IMR-90 (cell line): ENCODE measurements at regions not wholly inside any gene's neighbourhood (a gene's known extent, or its start where the extent isn't known, plus 50 kb on each side); places are given as distances from the start of the nearest gene placed in this dataset.

Experiments used
- ATAC-seq: fragments of 200-7000 bp; cut with Tn5 transposase; 2 replicates; pipeline ENCODE4 v1.9.1; 2020; ENCODE audit warnings: low read depth, mild to moderate bottlenecking, moderate library complexity
- BruUV-seq: library from RNA; stranded (reverse); fragments of 400-500 nt; replicated peaks from 2 replicates; lab custom pipeline; 2021; lab: Mats Ljungman, UMichigan
- CTCF ChIA-PET: fragments of 300-600 bp; formaldehyde crosslinking; extraction: SDS; loops from one replicate; lab custom pipeline; 2021; ENCODE audit warnings: antibody characterized with exemption; lab: Yijun Ruan, JAX
- POLR2A ChIA-PET: fragments of 300-600 bp; sonication (Branson Sonifier 250); formaldehyde crosslinking; loops from one replicate; lab custom pipeline; 2022; ENCODE audit warnings: antibody characterized with exemption; ENCODE audit not compliant: unreplicated experiment; lab: Charles Lee
- DNase-seq: peaks from one replicate; pipeline ENCODE4 v3.0.0; 2013
- H2AFZ ChIP-seq: replicated peaks from 2 replicates; pipeline ENCODE3; 2013; ENCODE audit warnings: low read length, mild to moderate bottlenecking; ENCODE audit not compliant: poor library complexity
- H2AK5ac ChIP-seq: 2 replicates; pipeline ENCODE4 v1.6.1; 2013; ENCODE audit warnings: low read depth, low read length, inconsistent platforms
- H2AK9ac ChIP-seq: replicated peaks from 2 replicates; pipeline ENCODE3; 2013; ENCODE audit warnings: mild to moderate bottlenecking, low read depth, low read length, moderate library complexity; ENCODE audit not compliant: poor library complexity
- H2BK120ac ChIP-seq: 2 replicates; pipeline ENCODE4 v1.6.1; 2013; ENCODE audit warnings: low read depth, low read length, inconsistent platforms
- H2BK15ac ChIP-seq: 3 replicates; pipeline ENCODE4 v1.6.1; 2013; ENCODE audit warnings: low read depth, low read length, inconsistent platforms
- H2BK20ac ChIP-seq: 2 replicates; pipeline ENCODE4 v1.6.1; 2013; ENCODE audit warnings: low read depth, mild to moderate bottlenecking, inconsistent platforms, low read length, moderate library complexity
- H2BK5ac ChIP-seq: 2 replicates; pipeline ENCODE4 v1.6.1; 2013; ENCODE audit warnings: mild to moderate bottlenecking, low read depth, low read length, inconsistent platforms; ENCODE audit not compliant: poor library complexity, severe bottlenecking
- H3K14ac ChIP-seq: replicated peaks from 2 replicates; pipeline ENCODE4 v1.6.1; 2013; ENCODE audit warnings: low read depth, low read length, inconsistent platforms
- H3K18ac ChIP-seq: 2 replicates; pipeline ENCODE4 v1.6.1; 2013; ENCODE audit warnings: low read depth, low read length, control low read depth
- H3K23ac ChIP-seq: 2 replicates; pipeline ENCODE4 v1.6.1; 2013; ENCODE audit warnings: low read depth, low read length, inconsistent platforms
- H3K27ac ChIP-seq: 2 replicates; pipeline ENCODE4 v1.5.1; 2013; ENCODE audit warnings: mild to moderate bottlenecking, control low read depth, low read length; ENCODE audit not compliant: insufficient read depth
- H3K27me3 ChIP-seq: 2 replicates; pipeline ENCODE4 v1.6.1; 2013; ENCODE audit warnings: low read length; ENCODE audit not compliant: control insufficient read depth, insufficient read depth
- H3K36me3 ChIP-seq: 2 replicates; pipeline ENCODE4 v1.6.1; 2013; ENCODE audit warnings: low read length, mixed read lengths; ENCODE audit not compliant: control insufficient read depth, insufficient read depth
- H3K4ac ChIP-seq: 2 replicates; pipeline ENCODE4 v1.6.1; 2013; ENCODE audit warnings: low read depth, low read length, inconsistent platforms
- H3K4me1 ChIP-seq: 2 replicates; pipeline ENCODE4 v1.6.1; 2013; ENCODE audit warnings: low read length, mixed read lengths; ENCODE audit not compliant: control insufficient read depth, insufficient read depth
- H3K4me2 ChIP-seq: 2 replicates; pipeline ENCODE4 v1.6.1; 2013; ENCODE audit warnings: low read depth, mild to moderate bottlenecking, control low read depth, low read length, moderate library complexity
- H3K4me3 ChIP-seq: 2 replicates; pipeline ENCODE4 v1.5.1; 2013; ENCODE audit warnings: low read depth, mild to moderate bottlenecking, control low read depth, low read length, moderate library complexity; ENCODE audit not compliant: insufficient read depth
- H3K56ac ChIP-seq: 2 replicates; pipeline ENCODE4 v1.6.1; 2013; ENCODE audit warnings: low read length, inconsistent platforms; ENCODE audit not compliant: insufficient read depth; ENCODE audit errors: extremely low read depth
- H3K79me1 ChIP-seq, 2 experiments: 2 replicates each; pipeline ENCODE4 v1.6.1; 2013; ENCODE audit warnings: low read length in 2 of 2, inconsistent platforms in 1 of 2, low read depth in 1 of 2
- H3K9ac ChIP-seq: 2 replicates; pipeline ENCODE4 v1.6.1; 2013; ENCODE audit warnings: low read depth, low read length, control low read depth
- H3K9me1 ChIP-seq: 2 replicates; pipeline ENCODE4 v1.6.1; 2013; ENCODE audit warnings: low read length, inconsistent platforms; ENCODE audit not compliant: insufficient read depth
- H3K9me3 ChIP-seq: 2 replicates; pipeline ENCODE4 v1.6.1; 2013; ENCODE audit warnings: low read length; ENCODE audit not compliant: control insufficient read depth, insufficient read depth
- H4K20me1 ChIP-seq: 2 replicates; pipeline ENCODE4 v1.6.1; 2013; ENCODE audit warnings: low read length, inconsistent platforms; ENCODE audit not compliant: insufficient read depth
- H4K5ac ChIP-seq: 2 replicates; pipeline ENCODE4 v1.6.1; 2013; ENCODE audit warnings: mild to moderate bottlenecking, low read depth, low read length, control low read depth
- H4K8ac ChIP-seq, 2 experiments: 2 replicates each; pipeline ENCODE4 v1.6.1; 2013; ENCODE audit warnings: low read depth in 2 of 2, low read length in 2 of 2, control low read depth in 1 of 2, inconsistent platforms in 1 of 2
- H4K91ac ChIP-seq: 2 replicates; pipeline ENCODE4 v1.6.1; 2013; ENCODE audit warnings: low read depth, low read length, inconsistent platforms; ENCODE audit not compliant: insufficient read depth
- BHLHE40 ChIP-seq: fragments of 150-350 bp; IDR thresholded peaks from 2 replicates; pipeline ENCODE4 v1.6.1; 2016; ENCODE audit warnings: mild to moderate bottlenecking, low read depth, low read length
- CEBPB ChIP-seq: IDR thresholded peaks from 2 replicates; pipeline ENCODE4 v1.6.1; 2012; ENCODE audit warnings: low read depth, low read length, improper control_type of control experiment
- CHD1 ChIP-seq: IDR thresholded peaks from 2 replicates; pipeline ENCODE4 v1.6.1; 2012; ENCODE audit warnings: low read depth, low read length, improper control_type of control experiment
- MAZ ChIP-seq: IDR thresholded peaks from 2 replicates; pipeline ENCODE4 v1.6.1; 2012; ENCODE audit warnings: low read depth, mild to moderate bottlenecking, low read length, improper control_type of control experiment, moderate library complexity, borderline replicate concordance
- MXI1 ChIP-seq: IDR thresholded peaks from 2 replicates; pipeline ENCODE4 v1.6.1; 2012; ENCODE audit warnings: low read depth, mild to moderate bottlenecking, low read length, moderate library complexity, borderline replicate concordance
- NFE2L2 ChIP-seq: fragments of 150-350 bp; IDR thresholded peaks from 2 replicates; pipeline ENCODE4 v1.6.1; 2016; ENCODE audit warnings: low read depth, mild to moderate bottlenecking, low read length
- POLR2A ChIP-seq: IDR thresholded peaks from 2 replicates; pipeline ENCODE4 v1.6.1; 2012; ENCODE audit warnings: mild to moderate bottlenecking, low read depth, low read length
- RAD21 ChIP-seq: IDR thresholded peaks from 2 replicates; pipeline ENCODE4 v1.6.1; 2012; ENCODE audit warnings: low read length, improper control_type of control experiment
- RCOR1 ChIP-seq: IDR thresholded peaks from 2 replicates; pipeline ENCODE4 v1.6.1; 2012; ENCODE audit warnings: mild to moderate bottlenecking, low read length, improper control_type of control experiment; ENCODE audit not compliant: insufficient replicate concordance
- RFX5 ChIP-seq: IDR thresholded peaks from 2 replicates; pipeline ENCODE4 v1.8.0; 2012; ENCODE audit warnings: low read depth, mild to moderate bottlenecking, low read length, moderate library complexity
- SMC3 ChIP-seq: fragments of 150-350 bp; IDR thresholded peaks from 2 replicates; pipeline ENCODE4 v1.6.1; 2016; ENCODE audit warnings: low read depth, mild to moderate bottlenecking, antibody characterized with exemption, low read length, moderate library complexity
- WGBS, 2 experiments: methylation state at CpG; one replicate each; pipeline versions ENCODE4 v1.1.5 to v1.1.7; 2013; ENCODE audit warnings: missing lambda C conversion rate in 2 of 2; ENCODE audit not compliant: insufficient read length in 1 of 2; ENCODE audit errors: extremely low coverage in 2 of 2; 5-methylcytosine and 5-hydroxymethylcytosine counted together
- dilution Hi-C: fragments of 300-500 bp; cut with HindIII; formaldehyde crosslinking; loops from one replicate; pipeline ENCODE4 v1.14.3; 2018; ENCODE audit warnings: low sequenced_read_pairs; ENCODE audit not compliant: unreplicated experiment
- in situ Hi-C: fragments of 300-500 bp; cut with MboI; formaldehyde crosslinking; loops from 3 replicates; pipeline ENCODE4 v1.14.3; 2019; ENCODE audit warnings: low sequenced_read_pairs, inconsistent platforms, mixed read lengths
- intact Hi-C: fragments of 100-400 bp; cut with micrococcal nuclease; formaldehyde crosslinking; loops from 2 replicates; pipeline ENCODE4 v1.10.0; 2022
- TF ChIP-seq, protein P1 (sequence below): fragments of 150-350 bp; IDR thresholded peaks from 2 replicates; pipeline ENCODE4 v1.6.1; 2016; ENCODE audit warnings: low read depth, mild to moderate bottlenecking, low read length, moderate library complexity, borderline replicate concordance

DNA sequence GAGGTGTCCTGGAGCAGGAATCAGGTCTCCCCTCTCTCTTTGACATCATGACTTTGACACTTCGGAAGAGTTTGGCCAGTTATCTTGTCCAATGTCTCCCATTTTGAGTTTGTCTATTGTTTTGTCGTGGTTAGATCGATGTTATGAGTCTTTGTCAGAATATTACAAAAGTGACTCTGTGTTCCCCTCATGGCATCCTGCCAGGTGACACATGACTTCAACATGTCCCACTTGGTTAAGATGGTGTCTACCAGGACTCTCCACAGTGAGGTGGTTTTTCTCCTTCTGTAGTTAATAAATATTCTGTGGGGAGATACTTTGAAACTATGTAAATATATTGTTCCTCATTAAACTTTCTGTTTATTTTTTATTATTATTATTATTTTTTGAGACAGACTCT, 76.6 kb upstream of the BZW1 start:
- no peaks in the 10 kb centered on the region for H3K79me1 ChIP-seq
- CTCF ChIA-PET: interaction anchor here (0.7 to 1.1 kb wide), 14 partner anchors 11 to 120 kb away, joined by 3 to 7 read pairs (median 3); no protein-coding TSS in a partner anchor
- H3K56ac ChIP-seq: no peak overlapping the region
- ATAC-seq: no peak
- H4K91ac ChIP-seq: peak overlapping the region; percentile 28; the same call in 1 of the 2 replicates
- no peak overlapping the region for H3K4me3 ChIP-seq
- H3K27ac ChIP-seq: no peak overlapping the region
- H3K14ac ChIP-seq: no peak overlapping the region
- no CpG with 5 or more reads among the region's 3 CpGs for WGBS, 2 experiments
- H4K5ac ChIP-seq: no peak overlapping the region
- H3K9ac ChIP-seq: no peak overlapping the region
- H3K4me2 ChIP-seq: no peak overlapping the region
- TF ChIP-seq RFX5: no peak
- TF ChIP-seq RCOR1: no peak
- no peak for TF ChIP-seq POLR2A
- no peak for TF ChIP-seq MAZ
- no peak for TF ChIP-seq CEBPB
- no peak for TF ChIP-seq SMC3
- TF ChIP-seq CHD1: no peak
- TF ChIP-seq, protein P1, sequence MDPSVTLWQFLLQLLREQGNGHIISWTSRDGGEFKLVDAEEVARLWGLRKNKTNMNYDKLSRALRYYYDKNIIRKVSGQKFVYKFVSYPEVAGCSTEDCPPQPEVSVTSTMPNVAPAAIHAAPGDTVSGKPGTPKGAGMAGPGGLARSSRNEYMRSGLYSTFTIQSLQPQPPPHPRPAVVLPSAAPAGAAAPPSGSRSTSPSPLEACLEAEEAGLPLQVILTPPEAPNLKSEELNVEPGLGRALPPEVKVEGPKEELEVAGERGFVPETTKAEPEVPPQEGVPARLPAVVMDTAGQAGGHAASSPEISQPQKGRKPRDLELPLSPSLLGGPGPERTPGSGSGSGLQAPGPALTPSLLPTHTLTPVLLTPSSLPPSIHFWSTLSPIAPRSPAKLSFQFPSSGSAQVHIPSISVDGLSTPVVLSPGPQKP: no peak
- no peak for TF ChIP-seq BHLHE40
- no peak for TF ChIP-seq RAD21
- TF ChIP-seq NFE2L2: no peak
- TF ChIP-seq MXI1: no peak
- no peaks in the 10 kb centered on the region for H3K36me3 ChIP-seq
- no peak for DNase-seq
- no peak overlapping the region for H2BK5ac ChIP-seq
- dilution Hi-C loops (no loop called here), intact Hi-C loops (loop anchor here (1.0 kb wide), 1 partner anchor 22 kb away; no protein-coding TSS in a partner anchor), in situ Hi-C loops (no loop called here)
- no peak overlapping the region for H2AK9ac ChIP-seq
- no peak overlapping the region for H2BK15ac ChIP-seq
- peak overlapping the region; percentile 33; the same call in 1 of the 2 replicates for H2BK20ac ChIP-seq
- H2AK5ac ChIP-seq: peak overlapping the region; percentile 67
- no peaks in the 10 kb centered on the region for H3K9me3 ChIP-seq
- H3K27me3 ChIP-seq: 0 out of 2 replicates have a peak, but pooled peaks cover 2% of the 10 kb centered on the region
- peaks cover 5% of the 10 kb centered on the region for H3K4me1 ChIP-seq
- no peaks in the 10 kb centered on the region for H4K20me1 ChIP-seq
- peak overlapping the region; percentile 15; the same call in 1 of the 2 replicates for H2BK120ac ChIP-seq
- no peak overlapping the region for H2AFZ ChIP-seq
- no TSS peak for BruUV-seq
- no peak overlapping the region for H3K23ac ChIP-seq
- POLR2A ChIA-PET: no interaction called here
- H3K9me1 ChIP-seq: no peaks in the 10 kb centered on the region
- no peak overlapping the region; the same call in 1 of the 2 replicates for H3K4ac ChIP-seq
- 0 out of 4 replicates have a peak overlapping the region, but pooled peaks of 1 of the 2 experiments have one; percentile 37 for H4K8ac ChIP-seq
- H3K18ac ChIP-seq: no peak overlapping the region; the same call in 1 of the 2 replicates
